ENCODE measurements at regions not wholly inside any gene's neighbourhood (a gene's known extent, or its start where the extent isn't known, plus 50 kb on each side); places are given as distances from the start of the nearest gene placed in this dataset.

DNA sequence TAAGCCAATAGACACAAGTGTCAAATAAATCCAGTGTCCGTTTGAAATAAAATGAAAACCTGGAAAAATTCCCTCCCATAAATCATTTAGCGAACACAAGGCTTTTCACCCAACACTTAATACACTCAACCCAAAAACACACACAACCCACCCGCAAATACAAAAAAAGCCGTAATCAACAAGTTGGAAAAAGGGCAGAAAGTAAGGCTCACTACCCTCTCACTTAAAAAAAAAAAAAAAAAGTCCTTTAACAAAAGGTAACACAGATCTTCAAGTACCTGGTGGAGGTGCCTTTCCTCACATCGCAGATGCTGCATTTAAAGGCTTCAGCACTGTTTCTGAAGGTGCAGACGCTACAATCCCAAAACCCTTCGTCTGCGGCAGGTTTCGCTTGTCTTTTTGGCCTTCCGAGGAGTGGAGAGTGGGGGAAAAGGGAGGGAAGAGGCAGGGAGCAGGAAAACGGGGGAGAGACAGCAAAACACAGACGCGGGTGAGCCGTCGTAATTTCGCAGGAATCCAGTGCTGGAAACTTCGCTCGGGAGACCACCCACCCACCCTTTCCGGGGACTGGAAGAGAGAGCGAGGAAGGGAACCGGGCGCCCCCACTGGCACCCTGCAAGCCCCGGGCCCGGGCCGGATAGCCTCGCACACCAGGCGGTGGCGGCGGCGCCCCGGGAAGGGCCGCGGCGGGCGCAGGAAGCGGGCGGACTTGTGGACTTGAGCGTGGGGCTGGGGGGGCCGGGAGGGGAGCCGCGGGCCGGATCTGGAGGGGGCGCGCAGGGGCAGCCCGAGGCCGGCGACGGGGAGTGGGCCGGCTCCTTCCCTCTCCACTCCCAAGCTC is 401.8 kb downstream of the SHQ1 start, which contains the start of gene RYBP:
Gene RYBP, minus strand, starts transcription at position 404 of the 841 bp plus-strand sequence.
- 100% methylated on average over 1 of the region's 49 CpGs for WGBS (ENCODE audit: extremely low coverage, insufficient read length, low lambda C conversion rate)
- Histone ChIP-seq H3K4me1 (ENCODE audit: insufficient read depth, low read length) (peaks cover 8% of the 10 kb centered on the region), H3K14ac (ENCODE audit: insufficient read depth, low read length) (0 out of 2 replicates have a peak within 1 kb of the TSS, but pooled peaks have one; percentile 30), H3K9me3 (ENCODE audit: control insufficient read depth, low read depth, low read length) (no peaks in the 10 kb centered on the region), H2BK15ac (ENCODE audit: low read depth, low read length) (no peak within 1 kb of the TSS), H2AFZ (ENCODE audit: low read length) (no peak within 1 kb of the TSS), H3K18ac (ENCODE audit: insufficient read length, low read depth, low read length) (no peak within 1 kb of the TSS), H3K56ac (ENCODE audit: insufficient read length, low read depth, low read length) (no peak within 1 kb of the TSS), H3K9ac (ENCODE audit: extremely low read depth, insufficient read length, low read length) (peak within 1 kb of the TSS; percentile 82), H4K8ac (replicated peaks; ENCODE audit: insufficient read length, low read depth, low read length) (no peak within 1 kb of the TSS), H2AK5ac (ENCODE audit: insufficient read length, low read length) (no peak within 1 kb of the TSS), H3K23me2 (ENCODE audit: insufficient read length, low read depth, low read length, poor library complexity, severe bottlenecking) (no peaks in the 10 kb centered on the region), H2BK5ac (ENCODE audit: insufficient read length, low read length) (no peak within 1 kb of the TSS), H4K20me1 (ENCODE audit: control insufficient read depth, insufficient read depth, insufficient read length) (no peaks in the 10 kb centered on the region), H3K4me2 (ENCODE audit: insufficient read depth, insufficient read length, low read length) (peak within 1 kb of the TSS; percentile 50), H3T11ph (ENCODE audit: low read length) (no peak within 1 kb of the TSS), H4K91ac (ENCODE audit: insufficient read length, low read depth, low read length) (no peak within 1 kb of the TSS), H2BK12ac (ENCODE audit: insufficient read length, low read depth, low read length) (no peak within 1 kb of the TSS), H3K27me3 (ENCODE audit: insufficient read depth, low read length) (no peaks in the 10 kb centered on the region), H3K27ac (ENCODE audit: insufficient read length, low read depth, low read length) (no peak within 1 kb of the TSS), H4K5ac (ENCODE audit: insufficient read length, low read depth, low read length) (no peak within 1 kb of the TSS), H2BK120ac (ENCODE audit: low read depth, low read length, poor library complexity, severe bottlenecking) (no peak within 1 kb of the TSS), H3K23ac (ENCODE audit: insufficient read length, low read depth, low read length) (no peak within 1 kb of the TSS), H3K4ac (ENCODE audit: low read depth, low read length) (no peak within 1 kb of the TSS), H3K79me2 (ENCODE audit: insufficient read depth, low read length) (peaks cover 43% of the 10 kb centered on the region; the same call in 1 of the 2 replicates), H2BK20ac (ENCODE audit: low read depth, low read length, poor library complexity, severe bottlenecking) (no peak within 1 kb of the TSS), H3K79me1 (ENCODE audit: insufficient read depth, low read depth, low read length, poor library complexity, severe bottlenecking) (no peaks in the 10 kb centered on the region)
- TF ChIP-seq, protein P1, sequence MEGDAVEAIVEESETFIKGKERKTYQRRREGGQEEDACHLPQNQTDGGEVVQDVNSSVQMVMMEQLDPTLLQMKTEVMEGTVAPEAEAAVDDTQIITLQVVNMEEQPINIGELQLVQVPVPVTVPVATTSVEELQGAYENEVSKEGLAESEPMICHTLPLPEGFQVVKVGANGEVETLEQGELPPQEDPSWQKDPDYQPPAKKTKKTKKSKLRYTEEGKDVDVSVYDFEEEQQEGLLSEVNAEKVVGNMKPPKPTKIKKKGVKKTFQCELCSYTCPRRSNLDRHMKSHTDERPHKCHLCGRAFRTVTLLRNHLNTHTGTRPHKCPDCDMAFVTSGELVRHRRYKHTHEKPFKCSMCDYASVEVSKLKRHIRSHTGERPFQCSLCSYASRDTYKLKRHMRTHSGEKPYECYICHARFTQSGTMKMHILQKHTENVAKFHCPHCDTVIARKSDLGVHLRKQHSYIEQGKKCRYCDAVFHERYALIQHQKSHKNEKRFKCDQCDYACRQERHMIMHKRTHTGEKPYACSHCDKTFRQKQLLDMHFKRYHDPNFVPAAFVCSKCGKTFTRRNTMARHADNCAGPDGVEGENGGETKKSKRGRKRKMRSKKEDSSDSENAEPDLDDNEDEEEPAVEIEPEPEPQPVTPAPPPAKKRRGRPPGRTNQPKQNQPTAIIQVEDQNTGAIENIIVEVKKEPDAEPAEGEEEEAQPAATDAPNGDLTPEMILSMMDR (conservative IDR thresholded peaks at IDR 0.05) = no peak
- Mint-ChIP-seq H3K4me3 (peak within 1 kb of the TSS; percentile 95 to 100), H3K9me3 (peaks cover 0 to 2% of the 10 kb centered on the region in 2 experiments; a peak in 3 of 5 replicates), H3K27ac (peak within 1 kb of the TSS; percentile 98 to 100 (median 98)), H3K36me3 (ENCODE audit: insufficient read depth in 1 of 3, low read depth in 3 of 3) (peaks cover 9 to 19% (median 10%) of the 10 kb centered on the region in 3 experiments), H3K4me1 (peaks cover 52 to 58% of the 10 kb centered on the region in 2 experiments), H3K27me3 (ENCODE audit: low read depth) (peaks cover 35% of the 10 kb centered on the region)
- DNase-seq = peak; percentile 33

All from H9 (cell line).